K562 (cell line): ENCODE measurements at regions not wholly inside any gene's neighbourhood (a gene's known extent, or its start where the extent isn't known, plus 50 kb on each side); places are given as distances from the start of the nearest gene placed in this dataset.

Source experiments
- ATAC-seq: fragments of 200-7000 bp; cut with Tn5 transposase; 3 replicates; pipeline ENCODE4 v1.9.1; 2020; ENCODE audit warnings: moderate library complexity
- BruUV-seq: library from RNA; stranded (reverse); fragments of 400-500 nt; replicated peaks from 2 replicates; lab custom pipeline; 2021; lab: Mats Ljungman, UMichigan
- CTCF ChIA-PET: fragments of 300-600 bp; formaldehyde crosslinking; extraction: SDS; loops from one replicate; lab custom pipeline; 2021; ENCODE audit warnings: low intra/inter-chr PET ratio; lab: Yijun Ruan, JAX
- POLR2A ChIA-PET: fragments of 300-600, 350-650 bp; sonication (Branson Sonifier 250); formaldehyde crosslinking; extraction: SDS; loops from one replicate; lab custom pipeline; 2021; ENCODE audit warnings: antibody characterized with exemption, inconsistent platforms; lab: Yijun Ruan, JAX
- DNase-seq, 4 experiments: peaks; one replicate each; pipeline versions ENCODE4 v3.0.0 to v3.0.0-alpha.2; 2011 to 2018; ENCODE audit warnings: low spot score in 3 of 4, mixed read lengths in 3 of 4; ENCODE audit errors: extremely low read depth in 1 of 4
- FAIRE-seq: peaks from 2 replicates; lab custom pipeline; 2011; peaks lifted over from hg19 to GRCh38; lab: Jason Lieb, UNC
- H2AFZ ChIP-seq: 2 replicates; pipeline ENCODE4 v1.6.0; 2011; ENCODE audit warnings: low read depth, low read length, control low read depth, inconsistent platforms
- H3K27ac ChIP-seq: fragments of 200-600 bp; 3 replicates; pipeline ENCODE4 v1.8.0; 2011; ENCODE audit warnings: low read depth, mild to moderate bottlenecking, control low read depth, inconsistent platforms, low read length, moderate library complexity, mixed read lengths; ENCODE audit errors: extremely low read depth
- H3K27me3 ChIP-seq, 2 experiments: fragments of 300-600 bp in 1 of 2; 2 replicates in 1 of 2; 3 replicates in 1 of 2; pipeline versions ENCODE4 v1.6.0 to v1.8.0; 2011; ENCODE audit warnings: inconsistent platforms in 2 of 2, low read length in 2 of 2, mild to moderate bottlenecking in 1 of 2, mixed read lengths in 1 of 2, moderate library complexity in 1 of 2; ENCODE audit not compliant: control insufficient read depth in 2 of 2, insufficient read depth in 2 of 2
- H3K36me3 ChIP-seq: fragments of 300-600 bp; 3 replicates; pipeline ENCODE4 v1.8.0; 2011; ENCODE audit warnings: mild to moderate bottlenecking, low read length, inconsistent platforms; ENCODE audit not compliant: control insufficient read depth, insufficient read depth
- H3K4me1 ChIP-seq, 2 experiments: fragments of 200-600 bp in 1 of 2; replicated peaks in 1 of 2; 2 replicates in 1 of 2; 3 replicates in 1 of 2; pipeline versions ENCODE4 v1.5.1 to v1.8.0; 2011; ENCODE audit warnings: inconsistent platforms in 2 of 2, low read length in 2 of 2, mild to moderate bottlenecking in 1 of 2, mixed read lengths in 1 of 2, moderate library complexity in 1 of 2; ENCODE audit not compliant: control insufficient read depth in 2 of 2, insufficient read depth in 2 of 2
- H3K4me2 ChIP-seq: 2 replicates; pipeline ENCODE4 v1.6.1; 2011; ENCODE audit warnings: low read length, control low read depth, inconsistent platforms, mixed read lengths; ENCODE audit not compliant: insufficient read depth
- H3K4me3 ChIP-seq: fragments of 200-600 bp; sonication (generic), shearing (Covaris generic); 2 replicates; pipeline ENCODE4 v1.5.1; 2016; ENCODE audit warnings: control low read depth, inconsistent platforms
- H3K79me2 ChIP-seq: fragments of 200-600 bp; 3 replicates; pipeline ENCODE4 v1.8.0; 2011; ENCODE audit warnings: low read length, inconsistent platforms; ENCODE audit not compliant: control insufficient read depth, insufficient read depth
- H3K9ac ChIP-seq, 2 experiments: 2 replicates each; pipeline versions ENCODE4 v1.6.0 to v1.6.1; 2011; ENCODE audit warnings: low read depth in 2 of 2, low read length in 2 of 2, control low read depth in 1 of 2, inconsistent platforms in 1 of 2, mild to moderate bottlenecking in 1 of 2, mixed read lengths in 1 of 2; ENCODE audit not compliant: insufficient read depth in 1 of 2
- H3K9me1 ChIP-seq: one replicate; pipeline ENCODE4 v1.6.0; 2011; ENCODE audit warnings: inconsistent platforms, mild to moderate bottlenecking, low read length, moderate library complexity; ENCODE audit not compliant: control insufficient read depth, insufficient read depth
- H3K9me3 ChIP-seq: replicated peaks from 2 replicates; pipeline ENCODE4 v1.5.1; 2011; ENCODE audit warnings: low read depth, low read length, inconsistent platforms; ENCODE audit not compliant: control insufficient read depth, insufficient read depth
- H4K20me1 ChIP-seq: replicated peaks from 2 replicates; pipeline ENCODE4 v1.6.1; 2011; ENCODE audit warnings: low read length, inconsistent platforms, mixed read lengths; ENCODE audit not compliant: control insufficient read depth, insufficient read depth
- ETS1 ChIP-seq: conservative IDR thresholded peaks from 2 replicates; pipeline ENCODE4 v1.6.1; 2011; ENCODE audit warnings: low read depth, mild to moderate bottlenecking, low read length; ENCODE audit not compliant: control insufficient read depth
- SNRNP70 ChIP-seq: fragments of 200-400 bp; formaldehyde crosslinking; optimal IDR thresholded peaks from 2 replicates; pipeline ENCODE3; 2017; ENCODE audit warnings: low read depth, low read length
- WHSC1 ChIP-seq: IDR thresholded peaks from one replicate; pipeline ENCODE4 v1.6.1; 2012; ENCODE audit warnings: low read length, control low read depth, inconsistent platforms
- ZNF224 ChIP-seq: sonication (generic); formaldehyde crosslinking; IDR thresholded peaks from 2 replicates; pipeline ENCODE4 v1.8.0; 2022; ENCODE audit warnings: mild to moderate bottlenecking, missing genetic modification reagents
- WGBS: fragments of 100-300 bp; shearing (Covaris generic); methylation state at CpG from one replicate; pipeline ENCODE4 v1.1.6; 2016; ENCODE audit warnings: low coverage, mixed read lengths; ENCODE audit not compliant: insufficient coverage; ENCODE audit errors: missing lambda C conversion rate; 5-methylcytosine and 5-hydroxymethylcytosine counted together
- in situ Hi-C: fragments of 300-500 bp; cut with MboI; formaldehyde crosslinking; loops from 4 replicates; pipeline ENCODE4 v1.15.0; 2018; ENCODE audit warnings: inconsistent platforms, mixed read lengths
- intact Hi-C: fragments of 100-400 bp; cut with micrococcal nuclease; formaldehyde crosslinking; loops from 2 replicates; pipeline ENCODE4 v1.14.2; 2022

DNA sequence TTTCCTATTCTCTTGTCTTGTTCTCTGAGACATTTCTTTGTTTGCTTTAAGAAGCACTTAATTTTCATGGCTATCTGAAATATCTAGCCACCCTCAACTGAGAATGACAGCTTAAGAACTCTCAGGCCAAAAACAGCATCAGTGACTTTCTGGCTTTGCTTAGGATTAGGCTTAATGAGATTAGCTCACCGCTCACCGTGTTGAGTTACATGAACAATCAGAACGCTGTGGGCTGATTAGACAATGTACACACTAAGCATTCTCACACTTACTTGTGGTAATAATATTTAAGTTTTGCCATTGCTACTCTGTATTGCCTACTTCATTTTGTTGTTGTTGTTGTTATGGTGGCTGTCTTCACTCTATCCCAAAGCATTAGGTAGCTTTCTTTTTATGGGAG lies 1283.6 kb downstream of the UQCRFS1 start (continued):
- no peak for TF ChIP-seq ETS1

GRCh38 chr19:27925202-27925601 lies 1287.7 kb downstream of the UQCRFS1 start:
- intact Hi-C loops: no loop called here
- Histone ChIP-seq H3K9me1 (no peaks in the 10 kb centered on the region), H3K9ac (no peak overlapping the region), H3K4me2 (no peak overlapping the region), H3K4me3 (no peak overlapping the region)
- no TSS peak for BruUV-seq
- no peak for FAIRE-seq
- TF ChIP-seq WHSC1 (no peak), SNRNP70 (no peak), ZNF224 (CRISPR knock-in tag) (no peak)
- TF ChIP-seq, all 486 proteins: peak for 0
- no peak for ATAC-seq
- Histone ChIP-seq H2AFZ (no peak overlapping the region), H3K27ac (no peak overlapping the region), H3K4me1 (no peaks in the 10 kb centered on the region), H4K20me1 (no peaks in the 10 kb centered on the region), H3K9me3 (no peaks in the 10 kb centered on the region), H3K27me3 (no peaks in the 10 kb centered on the region), H3K36me3 (no peaks in the 10 kb centered on the region), H3K79me2 (no peaks in the 10 kb centered on the region)
- ChIA-PET POLR2A (no interaction called here), CTCF (no interaction called here)
- in situ Hi-C loops: no loop called here
- WGBS: 4% methylated on average over 2 of the region's 2 CpGs
- no peak for DNase-seq
